Upper lobe of right lung (tissue), 1 donor: ENCODE measurements at regions not wholly inside any gene's neighbourhood (a gene's known extent, or its start where the extent isn't known, plus 50 kb on each side); places are given as distances from the start of the nearest gene placed in this dataset.

Experiments used
- ATAC-seq: fragments of 200-7000 bp; cut with Tn5 transposase; one replicate; pipeline ENCODE4 v1.9.1; 2020; ENCODE audit warnings: mild to moderate bottlenecking, moderate library complexity
- DNase-seq: peaks from one replicate; pipeline ENCODE4 v3.0.0-alpha.2; 2020
- H3K27ac ChIP-seq: fragments of 200-600 bp; one replicate; pipeline ENCODE4 v1.8.0; 2022
- H3K27me3 ChIP-seq: fragments of 200-600 bp; one replicate; pipeline ENCODE4 v1.8.0; 2022; ENCODE audit warnings: mild to moderate bottlenecking
- H3K36me3 ChIP-seq: fragments of 200-600 bp; one replicate; pipeline ENCODE4 v1.8.0; 2022
- H3K4me1 ChIP-seq: fragments of 200-600 bp; one replicate; pipeline ENCODE4 v1.8.0; 2022
- H3K4me3 ChIP-seq: fragments of 200-600 bp; one replicate; pipeline ENCODE4 v1.8.0; 2022; ENCODE audit warnings: mild to moderate bottlenecking
- H3K9me3 ChIP-seq: fragments of 200-600 bp; one replicate; pipeline ENCODE4 v1.8.0; 2022
- CTCF ChIP-seq: fragments of 200-600 bp; IDR thresholded peaks from one replicate; pipeline ENCODE4 v1.8.0; 2022; ENCODE audit warnings: antibody characterized with exemption
- intact Hi-C: fragments of 100-400 bp; cut with DNase I; formaldehyde crosslinking; loops from one replicate; pipeline ENCODE4 v1.11.0; 2022
- donor health status: DM: no; HTN: yes; CAD: no; lungs with severe emphysema.

GRCh38 chr16:65776639-65777183, 589.8 kb upstream of the CDH5 start:
- no peak for DNase-seq
- no peak for TF ChIP-seq CTCF
- Histone ChIP-seq H3K36me3 (no peaks in the 10 kb centered on the region), H3K27ac (no peak overlapping the region), H3K4me1 (no peaks in the 10 kb centered on the region), H3K27me3 (no peaks in the 10 kb centered on the region), H3K4me3 (no peak overlapping the region), H3K9me3 (no peaks in the 10 kb centered on the region)
- no peak for ATAC-seq
- intact Hi-C loops, result no loop called here

GRCh38 chr16:65775829-65776228, 590.7 kb upstream of the CDH5 start:
- Histone ChIP-seq H3K4me3 (no peak overlapping the region), H3K27me3 (no peaks in the 10 kb centered on the region), H3K27ac (no peak overlapping the region), H3K4me1 (no peaks in the 10 kb centered on the region), H3K9me3 (no peaks in the 10 kb centered on the region), H3K36me3 (no peaks in the 10 kb centered on the region)
- DNase-seq, result no peak
- intact Hi-C loops, result no loop called here
- no peak for TF ChIP-seq CTCF
- no peak for ATAC-seq

GRCh38 chr16:65774350-65774749, 592.1 kb upstream of the CDH5 start:
- Histone ChIP-seq H3K27ac (no peak overlapping the region), H3K4me3 (no peak overlapping the region), H3K4me1 (no peaks in the 10 kb centered on the region), H3K36me3 (no peaks in the 10 kb centered on the region), H3K27me3 (no peaks in the 10 kb centered on the region), H3K9me3 (no peaks in the 10 kb centered on the region)
- ATAC-seq, result no peak
- DNase-seq, result no peak
- TF ChIP-seq CTCF, result no peak
- intact Hi-C loops, result no loop called here

GRCh38 chr16:65773301-65773874, 593.1 kb upstream of the CDH5 start:
- Histone ChIP-seq H3K27ac (no peak overlapping the region), H3K9me3 (no peaks in the 10 kb centered on the region), H3K4me3 (no peak overlapping the region), H3K4me1 (no peaks in the 10 kb centered on the region), H3K27me3 (no peaks in the 10 kb centered on the region), H3K36me3 (no peaks in the 10 kb centered on the region)
- DNase-seq, result no peak
- intact Hi-C loops, result no loop called here
- no peak for TF ChIP-seq CTCF
- no peak for ATAC-seq

- Histone ChIP-seq H3K27ac (no peak overlapping the region), H3K4me1 (no peaks in the 10 kb centered on the region), H3K9me3 (no peaks in the 10 kb centered on the region), H3K4me3 (no peak overlapping the region), H3K27me3 (no peaks in the 10 kb centered on the region), H3K36me3 (no peaks in the 10 kb centered on the region)
- ATAC-seq, result no peak
- no peak for TF ChIP-seq CTCF
- no peak for DNase-seq
- intact Hi-C loops, result no loop called here
These were observed 594.3 kb upstream of the CDH5 start for GRCh38 chr16:65772134-65772732.
